Esophagus muscularis mucosa (tissue), 4 donors: ENCODE measurements at regions not wholly inside any gene's neighbourhood (a gene's known extent, or its start where the extent isn't known, plus 50 kb on each side); places are given as distances from the start of the nearest gene placed in this dataset.

Source experiments
- DNase-seq: peaks from one replicate; pipeline ENCODE4 v3.0.0-alpha.2; 2017; ENCODE audit errors: extremely low spot score
- H3K27ac ChIP-seq, 4 donors: fragments of 200-600 bp; sonication (generic); replicated peaks in 1 of 4; 1 replicate in 3 of 4; 2 replicates in 1 of 4; pipeline ENCODE4 v1.5.1; 2016 to 2019; ENCODE audit warnings: mild to moderate bottlenecking in 1 of 4
- H3K27me3 ChIP-seq, 4 donors: fragments of 200-600 bp; sonication (generic); one replicate each; pipeline versions ENCODE4 v1.5.1 to v1.6.0; 2016 to 2019
- H3K36me3 ChIP-seq, 4 donors: fragments of 200-600 bp; sonication (generic); one replicate each; pipeline ENCODE4 v1.5.1; 2016 to 2019
- H3K4me1 ChIP-seq, 4 donors: fragments of 200-600 bp; sonication (generic); one replicate each; pipeline ENCODE4 v1.5.1; 2016 to 2019
- H3K4me3 ChIP-seq, 4 donors: fragments of 200-600 bp; sonication (generic); 1 replicate in 2 of 4; 2 replicates in 2 of 4; pipeline ENCODE4 v1.5.1; 2016 to 2019; ENCODE audit warnings: mild to moderate bottlenecking in 4 of 4, moderate library complexity in 1 of 4
- H3K9me3 ChIP-seq, 4 donors: fragments of 200-600 bp; sonication (generic); 1 replicate in 3 of 4; 2 replicates in 1 of 4; pipeline ENCODE4 v1.5.1; 2016 to 2019
- EP300 ChIP-seq: sonication (generic); formaldehyde crosslinking; IDR thresholded peaks from one replicate; pipeline ENCODE4 v1.6.1; 2017; ENCODE audit warnings: antibody characterized with exemption
- POLR2A ChIP-seq: fragments of 450-650 bp; IDR thresholded peaks from one replicate; pipeline ENCODE4 v1.6.1; 2017; ENCODE audit warnings: antibody characterized with exemption, moderate library complexity, mild to moderate bottlenecking, low read depth
- POLR2AphosphoS5 ChIP-seq, 2 donors: sonication (generic); formaldehyde crosslinking; IDR thresholded peaks; one replicate each; pipeline ENCODE4 v1.6.1; 2017; ENCODE audit warnings: antibody characterized with exemption in 2 of 2
- WGBS: methylation state at CpG from one replicate; pipeline ENCODE4 v1.1.5; 2018; 5-methylcytosine and 5-hydroxymethylcytosine counted together
- intact Hi-C: fragments of 100-400 bp; cut with DNase I; formaldehyde crosslinking; loops from one replicate; pipeline ENCODE4 v1.15.1; 2023
- TF ChIP-seq, protein P1 (sequence below), 3 experiments: fragments of 200-600 bp in 2 of 3; fragments of 450-650 bp in 1 of 3; sonication (generic) in 2 of 3; IDR thresholded peaks; one replicate each; pipeline ENCODE4 v1.5.1; 2017 to 2019; ENCODE audit warnings: antibody characterized with exemption in 3 of 3, mild to moderate bottlenecking in 2 of 3, moderate library complexity in 1 of 3

- H3K4me3 ChIP-seq = no peak overlapping the region
- no peaks in the 10 kb centered on the region for H3K9me3 ChIP-seq
- no peaks in the 10 kb centered on the region for H3K36me3 ChIP-seq
- no peak for TF ChIP-seq POLR2AphosphoS5 (IDR thresholded peaks at IDR 0.05)
- TF ChIP-seq POLR2A = no peak
- TF ChIP-seq, protein P1, sequence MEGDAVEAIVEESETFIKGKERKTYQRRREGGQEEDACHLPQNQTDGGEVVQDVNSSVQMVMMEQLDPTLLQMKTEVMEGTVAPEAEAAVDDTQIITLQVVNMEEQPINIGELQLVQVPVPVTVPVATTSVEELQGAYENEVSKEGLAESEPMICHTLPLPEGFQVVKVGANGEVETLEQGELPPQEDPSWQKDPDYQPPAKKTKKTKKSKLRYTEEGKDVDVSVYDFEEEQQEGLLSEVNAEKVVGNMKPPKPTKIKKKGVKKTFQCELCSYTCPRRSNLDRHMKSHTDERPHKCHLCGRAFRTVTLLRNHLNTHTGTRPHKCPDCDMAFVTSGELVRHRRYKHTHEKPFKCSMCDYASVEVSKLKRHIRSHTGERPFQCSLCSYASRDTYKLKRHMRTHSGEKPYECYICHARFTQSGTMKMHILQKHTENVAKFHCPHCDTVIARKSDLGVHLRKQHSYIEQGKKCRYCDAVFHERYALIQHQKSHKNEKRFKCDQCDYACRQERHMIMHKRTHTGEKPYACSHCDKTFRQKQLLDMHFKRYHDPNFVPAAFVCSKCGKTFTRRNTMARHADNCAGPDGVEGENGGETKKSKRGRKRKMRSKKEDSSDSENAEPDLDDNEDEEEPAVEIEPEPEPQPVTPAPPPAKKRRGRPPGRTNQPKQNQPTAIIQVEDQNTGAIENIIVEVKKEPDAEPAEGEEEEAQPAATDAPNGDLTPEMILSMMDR (IDR thresholded peaks at IDR 0.05) = no peak
- no peak for TF ChIP-seq EP300
- intact Hi-C loops = no loop called here
- no peak for DNase-seq
- no peaks in the 10 kb centered on the region for H3K27me3 ChIP-seq
- no peak overlapping the region for H3K27ac ChIP-seq
- no peaks in the 10 kb centered on the region for H3K4me1 ChIP-seq
Observed at GRCh38 chr2:80856227-80856626, 551.7 kb upstream of the LRRTM1 start.

GRCh38 chr2:80854831-80855230, 550.3 kb upstream of the LRRTM1 start:
- DNase-seq = no peak
- Histone ChIP-seq H3K9me3 (no peaks in the 10 kb centered on the region), H3K36me3 (no peaks in the 10 kb centered on the region), H3K27me3 (no peaks in the 10 kb centered on the region), H3K4me3 (no peak overlapping the region), H3K4me1 (no peaks in the 10 kb centered on the region), H3K27ac (no peak overlapping the region)
- TF ChIP-seq, protein P1 (IDR thresholded peaks at IDR 0.05) = no peak
- TF ChIP-seq POLR2AphosphoS5 (IDR thresholded peaks at IDR 0.05) (no peak), POLR2A (no peak), EP300 (no peak)
- intact Hi-C loops = no loop called here
- 61% methylated on average over 1 of the region's 1 CpG for WGBS

DNA sequence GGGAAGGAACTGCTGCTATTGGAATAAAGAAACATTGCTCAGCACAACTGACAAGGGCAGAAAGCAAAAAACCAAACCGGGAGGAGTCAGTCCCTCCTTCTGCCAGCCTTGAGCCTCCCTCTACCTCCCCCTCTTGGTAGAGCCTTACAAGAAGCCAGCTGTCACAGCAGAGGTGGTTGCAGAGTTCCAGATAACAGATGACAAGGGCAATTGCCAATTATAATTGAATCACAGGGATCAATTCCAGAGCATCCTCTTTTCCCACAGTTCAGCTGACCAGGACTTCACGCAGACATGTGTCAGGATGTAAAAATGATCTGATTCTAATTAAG, 548.2 kb upstream of the LRRTM1 start:
- 49% methylated on average over 2 of the region's 2 CpGs for WGBS
- no peaks in the 10 kb centered on the region for H3K9me3 ChIP-seq
- no peaks in the 10 kb centered on the region for H3K27me3 ChIP-seq
- TF ChIP-seq POLR2A (no peak), EP300 (no peak), POLR2AphosphoS5 (IDR thresholded peaks at IDR 0.05) (no peak)
- TF ChIP-seq, protein P1 (IDR thresholded peaks at IDR 0.05) = no peak
- intact Hi-C loops = no loop called here
- no peak overlapping the region for H3K27ac ChIP-seq
- no peak for DNase-seq
- H3K36me3 ChIP-seq = no peaks in the 10 kb centered on the region
- H3K4me1 ChIP-seq = no peaks in the 10 kb centered on the region
- no peak overlapping the region for H3K4me3 ChIP-seq

DNA sequence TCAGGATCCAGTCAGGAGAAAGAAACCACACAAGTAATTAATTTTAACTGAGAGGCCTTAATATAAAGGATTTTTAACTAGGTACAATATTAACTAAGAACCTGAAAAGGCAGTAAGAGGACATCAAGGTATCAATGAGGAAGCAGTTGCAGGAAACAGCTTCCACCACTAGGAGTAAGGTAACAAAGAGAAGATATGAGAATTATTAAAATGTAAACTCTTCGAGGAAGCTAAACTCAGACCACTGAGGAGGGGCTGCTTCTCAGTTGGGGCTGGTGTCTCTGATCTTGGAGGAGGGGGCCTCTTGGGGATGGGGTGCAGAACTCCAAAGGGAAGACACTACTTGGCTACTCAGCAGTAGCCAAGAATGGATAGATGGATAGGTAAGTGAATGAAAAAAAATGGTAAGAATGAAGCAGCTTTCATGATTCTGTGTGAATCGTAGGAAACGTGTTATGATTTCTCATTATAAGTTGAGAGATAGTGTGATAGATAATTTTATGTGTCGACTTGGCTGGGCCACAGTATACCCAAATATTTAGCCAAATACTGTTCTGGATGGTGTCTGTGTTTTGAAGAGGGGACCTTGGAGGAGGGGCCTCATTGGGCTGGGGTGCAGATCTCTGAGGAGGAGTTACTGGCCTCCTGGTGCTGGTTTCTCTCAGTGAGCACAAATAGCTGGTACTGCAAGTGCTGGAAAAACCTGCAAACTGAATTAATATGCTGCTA, 547.7 kb upstream of the LRRTM1 start:
- Histone ChIP-seq H3K4me1 (no peaks in the 10 kb centered on the region), H3K9me3 (no peaks in the 10 kb centered on the region), H3K27ac (no peak overlapping the region), H3K27me3 (no peaks in the 10 kb centered on the region), H3K4me3 (no peak overlapping the region), H3K36me3 (no peaks in the 10 kb centered on the region)
- TF ChIP-seq, protein P1 (IDR thresholded peaks at IDR 0.05) = no peak
- TF ChIP-seq EP300 (no peak), POLR2A (no peak), POLR2AphosphoS5 (IDR thresholded peaks at IDR 0.05) (no peak)
- WGBS = 79% methylated on average over 4 of the region's 4 CpGs
- no peak for DNase-seq
- intact Hi-C loops = no loop called here

- Histone ChIP-seq H3K9me3 (no peaks in the 10 kb centered on the region), H3K36me3 (no peaks in the 10 kb centered on the region), H3K4me1 (no peaks in the 10 kb centered on the region), H3K4me3 (no peak overlapping the region), H3K27ac (no peak overlapping the region), H3K27me3 (no peaks in the 10 kb centered on the region)
- DNase-seq = no peak
- intact Hi-C loops = no loop called here
- 80% methylated on average over 5 of the region's 5 CpGs for WGBS
- TF ChIP-seq EP300 = no peak
- TF ChIP-seq, protein P1 (IDR thresholded peaks at IDR 0.05) = no peak
- TF ChIP-seq POLR2AphosphoS5 (IDR thresholded peaks at IDR 0.05) = no peak
- no peak for TF ChIP-seq POLR2A
Observed at GRCh38 chr2:80830891-80831290, 526.3 kb upstream of the LRRTM1 start.
